GM19452 (cell line): ENCODE measurements at regions not wholly inside any gene's neighbourhood (a gene's known extent, or its start where the extent isn't known, plus 50 kb on each side); places are given as distances from the start of the nearest gene placed in this dataset.
"Not testable (repeated sequence)": the region's sequence is repeated elsewhere in the genome, so short reads cannot be mapped to it uniquely, and the experiment has no call there.

Experiments
- ATAC-seq: cut with Tn5 transposase; IDR thresholded peaks from one replicate; pipeline ENCODE4 v1.9.1; 2021; ENCODE audit not compliant: unreplicated experiment

GRCh38 chrX:13478740-13479451 is 90.5 kb upstream of the EGFL6 start:
- no peak for ATAC-seq

DNA sequence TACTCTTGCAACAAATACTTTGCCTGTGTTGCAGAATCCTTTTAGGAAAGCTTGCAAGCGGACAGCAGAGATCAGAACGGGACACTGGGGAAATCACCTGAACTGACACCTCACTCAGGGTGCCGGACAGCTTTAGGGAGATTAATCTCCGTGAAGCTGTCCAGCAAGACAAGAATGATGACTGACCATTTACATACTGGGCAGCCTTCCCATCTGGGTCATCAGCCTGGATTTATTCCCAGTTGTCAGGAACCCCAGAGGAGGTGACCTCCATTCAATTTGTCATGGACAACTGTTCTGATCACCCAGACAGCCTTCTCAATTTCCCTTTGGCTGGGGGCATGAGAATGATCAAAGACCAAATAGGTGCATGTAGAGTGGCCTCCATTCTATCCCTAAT is 93.0 kb upstream of the EGFL6 start:
- ATAC-seq: no peak

DNA sequence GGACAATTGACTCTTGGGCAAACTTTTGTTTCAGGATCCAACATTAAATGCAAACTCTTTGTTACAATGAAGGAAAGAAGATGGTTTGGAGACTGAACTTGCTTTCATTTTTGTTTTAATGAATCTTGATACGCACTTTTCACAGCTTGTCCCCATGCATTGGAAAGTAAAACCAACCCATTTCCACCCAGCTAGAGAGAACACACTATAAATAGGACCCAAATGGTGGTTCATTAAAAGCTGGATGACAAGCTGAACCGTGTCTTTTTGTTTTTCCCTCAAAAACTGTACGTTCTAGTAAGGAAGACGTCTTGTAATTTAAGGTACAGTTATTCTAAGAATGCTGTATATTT is 95.3 kb upstream of the EGFL6 start:
- peak; percentile 64 for ATAC-seq

DNA sequence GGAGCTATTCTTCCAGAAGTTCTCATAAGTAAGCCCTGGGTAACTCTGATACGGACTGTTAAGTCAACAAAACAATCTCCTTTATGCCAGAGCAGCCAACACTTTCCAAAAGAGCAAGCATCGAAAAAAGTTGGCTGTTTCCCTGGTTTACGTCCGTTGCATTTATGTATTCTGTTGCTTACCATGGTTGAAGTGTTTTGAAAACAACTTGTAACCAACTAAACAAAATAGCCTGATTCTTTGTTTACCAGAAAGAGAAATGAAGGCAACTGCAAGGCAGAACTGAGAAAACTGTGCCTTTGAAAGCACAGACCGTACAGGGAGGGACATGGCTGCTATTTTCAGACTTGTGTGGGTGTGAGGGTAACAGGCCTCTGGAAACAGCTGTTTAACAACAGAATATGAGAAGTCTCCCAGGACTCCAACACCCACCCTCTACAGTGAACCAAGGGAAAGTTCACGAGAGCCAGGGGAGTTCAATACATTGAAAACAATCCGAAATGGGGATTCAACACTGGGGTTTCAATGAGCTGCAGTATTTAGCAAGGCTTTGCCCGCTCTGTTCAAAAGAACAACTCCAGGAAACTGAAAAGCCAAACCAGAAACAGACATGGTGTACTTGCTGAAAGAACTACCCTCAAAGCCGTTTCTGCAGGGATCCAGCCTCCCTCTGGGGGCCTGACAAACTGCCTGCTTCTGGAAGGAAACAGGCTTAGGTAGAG is 95.8 kb upstream of the EGFL6 start:
- ATAC-seq: peak; percentile 74

DNA sequence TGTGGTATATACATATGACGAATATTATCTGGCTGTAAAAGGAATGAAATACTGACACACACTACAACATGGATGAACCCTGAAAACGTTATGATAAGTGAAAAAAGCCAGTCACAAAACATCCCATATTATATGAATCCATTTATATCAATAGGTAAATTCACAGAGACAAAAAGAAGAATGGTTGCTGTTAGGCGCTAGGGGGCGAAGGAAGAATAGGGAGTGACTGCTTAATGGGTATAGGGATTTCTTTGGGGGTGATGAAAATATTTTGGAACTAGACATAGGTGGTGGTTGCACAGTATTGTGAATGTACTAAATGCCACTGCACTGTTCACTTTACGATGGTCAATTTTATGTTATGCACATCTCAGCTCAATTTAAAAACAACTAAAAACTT is 96.4 kb upstream of the EGFL6 start:
- no peak for ATAC-seq

GRCh38 chrX:13471269-13471668 is 98.1 kb upstream of the EGFL6 start:
- ATAC-seq: no peak

- ATAC-seq: no peak
These were observed 98.8 kb upstream of the EGFL6 start for GRCh38 chrX:13470685-13470977.

GRCh38 chrX:13469963-13470684 is 99.3 kb upstream of the EGFL6 start:
- no peak for ATAC-seq

DNA sequence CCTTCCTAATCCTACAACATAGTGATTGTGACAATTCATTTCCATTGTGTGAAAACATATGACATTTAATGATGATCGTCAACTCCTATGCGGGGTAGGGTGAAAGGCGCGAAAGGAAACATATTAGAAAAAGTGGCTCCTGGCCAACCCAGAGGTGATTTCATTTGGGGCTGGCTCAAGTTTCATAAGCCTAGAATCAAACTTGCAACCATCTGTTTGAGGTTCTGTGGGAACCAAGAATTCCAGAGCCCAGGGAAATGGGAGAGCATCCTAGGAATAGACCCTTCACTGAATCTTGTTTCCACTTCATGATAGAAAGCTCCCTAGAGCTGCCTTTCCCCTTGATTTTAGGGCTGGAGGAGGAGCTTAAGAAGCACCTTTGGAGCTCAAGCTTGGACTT is 101.3 kb upstream of the EGFL6 start:
- no peak for ATAC-seq

- no peak for ATAC-seq
These were observed 102.2 kb upstream of the EGFL6 start for GRCh38 chrX:13467243-13467642.

DNA sequence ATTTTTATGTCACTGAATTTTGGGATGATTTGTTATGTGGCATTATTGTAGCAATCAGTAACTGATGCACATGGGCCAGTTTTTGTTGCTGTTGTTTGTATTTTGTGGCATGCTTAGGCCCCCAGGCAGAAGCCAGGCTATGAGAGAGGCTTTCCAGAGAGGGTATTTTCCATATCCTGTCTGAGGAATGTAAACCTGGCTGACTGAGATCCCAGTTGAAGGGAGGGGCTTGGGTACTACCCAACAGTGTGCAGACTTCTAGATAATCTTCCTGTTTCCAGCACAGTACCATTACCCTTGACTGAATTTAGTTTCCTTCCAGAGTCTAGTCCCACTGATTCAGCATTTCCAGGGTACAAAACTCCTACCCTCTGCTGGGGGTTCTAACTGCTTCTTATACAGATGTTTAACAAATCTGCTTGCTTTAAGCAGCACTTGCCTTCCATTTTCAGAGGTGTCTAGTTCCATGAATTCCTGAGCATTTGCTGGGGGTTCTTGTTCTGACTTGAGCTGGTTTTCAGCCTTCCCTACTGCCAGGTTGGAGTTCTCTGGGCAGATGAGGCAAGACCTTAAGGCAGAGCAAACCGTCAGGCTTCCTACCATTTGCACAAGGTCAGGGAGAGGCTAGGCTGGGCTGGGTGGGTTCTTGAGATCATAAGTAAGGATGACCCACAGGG is 104.7 kb upstream of the EGFL6 start:
- ATAC-seq: no peak

DNA sequence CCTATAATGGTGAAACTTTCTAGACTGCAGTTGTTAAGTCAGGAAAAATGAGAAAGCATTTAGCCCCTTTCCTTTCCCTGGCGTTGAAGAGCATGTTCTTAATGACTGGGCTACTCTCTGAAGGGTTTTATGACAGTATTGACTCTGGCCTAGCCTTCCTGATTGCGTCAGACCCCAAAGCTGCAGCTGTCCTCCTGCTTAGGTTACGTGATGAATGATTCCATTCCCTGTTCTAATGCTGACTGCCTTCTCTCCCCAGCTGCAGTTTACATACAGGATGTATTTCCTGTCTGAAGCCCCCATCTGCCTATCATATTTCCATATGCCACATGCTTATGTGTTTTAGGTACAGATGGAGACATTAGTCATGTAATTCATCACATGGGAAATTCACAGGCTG is 105.8 kb upstream of the EGFL6 start:
- ATAC-seq: no peak

GRCh38 chrX:13452283-13452682 is 117.1 kb upstream of the EGFL6 start:
- ATAC-seq: no peak

DNA sequence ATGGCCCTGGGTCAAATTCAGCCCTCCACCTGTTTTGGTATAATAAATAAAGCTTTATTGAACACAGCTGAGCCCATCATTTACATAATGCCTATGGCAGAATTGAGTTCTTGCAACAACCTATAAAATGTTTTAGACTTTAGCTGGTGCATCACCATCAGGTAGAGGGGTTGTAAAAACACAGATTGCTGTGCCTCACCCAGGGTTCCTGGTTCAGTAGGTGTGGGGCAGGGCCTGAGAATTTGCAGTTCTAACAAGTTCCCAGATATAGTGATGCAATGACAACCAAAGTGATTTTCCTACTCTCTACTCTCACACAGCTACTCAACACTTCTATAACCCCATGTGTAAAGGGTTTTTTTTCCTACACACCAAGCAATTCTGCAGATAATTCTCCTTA is 120.0 kb upstream of the EGFL6 start:
- ATAC-seq: no peak

GRCh38 chrX:13448941-13449340 is 120.5 kb upstream of the EGFL6 start:
- no peak for ATAC-seq

DNA sequence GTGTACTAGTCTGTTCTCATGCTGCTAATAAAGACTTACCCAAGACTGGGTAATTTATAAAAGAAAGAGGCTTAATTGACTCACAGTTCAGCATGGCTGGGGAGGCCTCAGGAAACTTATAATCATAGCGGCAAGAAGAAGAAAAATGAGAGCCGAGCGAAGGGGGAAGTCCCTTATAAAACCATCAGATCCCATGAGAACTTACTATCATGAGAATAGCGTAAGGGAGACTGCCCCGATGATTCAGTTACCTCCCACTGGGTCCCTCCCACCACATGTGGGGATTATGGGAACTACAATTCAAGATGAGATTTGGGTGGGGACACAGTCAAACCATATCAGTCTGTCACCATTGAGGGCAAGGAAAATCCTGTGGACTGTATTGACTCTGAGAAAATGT is 121.8 kb upstream of the ATXN3L start:
- not testable (repeated sequence) for ATAC-seq

- ATAC-seq: no peak
These were observed 120.3 kb upstream of the ATXN3L start for GRCh38 chrX:13440176-13440575.

GRCh38 chrX:13433298-13433605 is 113.4 kb upstream of the ATXN3L start:
- ATAC-seq: no peak

GRCh38 chrX:13432414-13433297 is 112.8 kb upstream of the ATXN3L start:
- no peak for ATAC-seq

- ATAC-seq: no peak
These were observed 110.4 kb upstream of the ATXN3L start for GRCh38 chrX:13430136-13430827.
